ENCODE measurements at regions not wholly inside any gene's neighbourhood (a gene's known extent, or its start where the extent isn't known, plus 50 kb on each side); places are given as distances from the start of the nearest gene placed in this dataset.

DNA sequence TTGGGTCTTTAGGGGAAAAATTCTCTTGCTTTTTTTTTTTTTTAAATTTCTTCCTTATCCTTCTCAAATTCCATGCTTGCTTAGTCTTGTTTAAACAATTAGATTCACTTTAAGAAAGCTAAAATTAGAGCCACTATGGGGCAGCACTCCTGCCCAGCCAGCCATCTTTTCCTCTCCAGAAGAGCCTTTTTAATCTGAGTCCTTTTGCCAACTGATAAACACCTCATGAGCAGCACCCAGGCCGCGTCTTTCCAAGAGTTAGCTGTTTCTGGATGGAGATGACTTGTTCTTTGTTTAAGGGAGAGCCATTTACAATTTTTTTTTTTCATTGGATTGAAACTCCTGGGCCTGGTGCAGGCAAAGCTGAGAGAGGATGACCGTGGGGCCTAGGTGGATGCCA is 53.3 kb upstream of the TSPAN2 start:
- no peak for DNase-seq (ENCODE audit: low spot score)

DNA sequence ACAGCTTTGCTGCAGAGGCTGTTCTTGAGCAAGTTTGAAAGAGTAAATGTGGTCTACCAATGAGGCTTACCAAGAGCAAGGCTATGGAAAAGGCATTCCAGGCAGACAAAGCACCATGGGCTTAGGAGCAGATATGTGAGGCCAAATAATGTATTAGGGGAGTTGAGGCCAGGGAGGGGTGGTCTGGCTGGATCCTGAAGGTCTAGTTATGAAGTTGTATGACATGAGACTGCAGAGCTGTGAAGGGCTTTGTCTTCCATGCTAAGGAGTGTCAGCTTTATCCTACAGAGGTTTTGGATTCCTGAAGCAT is 51.8 kb upstream of the TSPAN2 start:
- DNase-seq (ENCODE audit: low spot score): no peak

DNA sequence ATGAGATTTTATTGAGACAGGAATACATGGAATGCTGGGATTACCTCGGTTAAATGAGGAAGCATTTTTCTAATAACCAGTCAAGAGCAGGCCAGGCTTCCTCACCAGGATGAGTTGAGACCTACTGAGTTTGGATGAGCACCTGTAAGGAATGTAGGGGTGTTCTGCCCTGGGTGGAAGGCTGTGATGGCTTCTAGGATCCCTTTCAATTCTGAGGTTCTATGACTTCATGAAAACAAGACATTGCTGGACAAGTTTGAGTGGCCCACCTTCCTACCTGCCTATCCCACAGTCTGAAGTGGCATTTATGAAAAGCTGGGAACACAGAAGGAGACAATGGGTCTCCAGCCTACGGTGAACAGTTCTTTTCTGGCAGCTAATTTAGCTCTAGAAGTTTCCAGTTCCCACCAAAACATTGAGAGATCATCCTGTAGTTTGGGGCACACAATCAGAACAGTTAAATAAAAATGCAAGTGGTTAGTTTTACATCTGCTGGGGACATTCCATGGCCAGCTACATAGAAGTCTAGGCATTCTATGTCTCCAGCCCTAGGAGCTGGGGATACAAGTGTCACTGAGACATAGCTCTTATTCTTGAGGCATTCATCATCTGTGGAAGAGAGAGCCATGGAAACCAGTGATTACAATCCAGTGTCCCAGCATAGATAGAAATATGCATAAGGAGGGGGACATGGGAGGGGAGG is 51.3 kb upstream of the TSPAN2 start:
- DNase-seq (ENCODE audit: low spot score): no peak

GRCh38 chr1:115139381-115139780 is 50.1 kb upstream of the TSPAN2 start:
- DNase-seq (ENCODE audit: low spot score): no peak
